GM12892 (cell line): ENCODE measurements at regions not wholly inside any gene's neighbourhood (a gene's known extent, or its start where the extent isn't known, plus 50 kb on each side); places are given as distances from the start of the nearest gene placed in this dataset.
"Not testable (repeated sequence)": the region's sequence is repeated elsewhere in the genome, so short reads cannot be mapped to it uniquely, and the experiment has no call there.

Experiments
- DNase-seq: peaks from one replicate; pipeline ENCODE4 v3.0.0; 2011; ENCODE audit not compliant: insufficient read length
- FAIRE-seq: peaks from 2 replicates; lab custom pipeline; 2011; peaks lifted over from hg19 to GRCh38; lab: Jason Lieb, UNC
- POLR2A ChIP-seq: IDR thresholded peaks from 2 replicates; pipeline ENCODE4 v1.6.1; 2011; ENCODE audit warnings: low read depth, low read length, control low read depth
- POLR2AphosphoS5 ChIP-seq: IDR thresholded peaks from 2 replicates; pipeline ENCODE4 v1.6.1; 2011; ENCODE audit warnings: low read depth, low read length, control low read depth
- TAF1 ChIP-seq: IDR thresholded peaks from 2 replicates; pipeline ENCODE4 v1.6.1; 2011; ENCODE audit warnings: low read depth, mild to moderate bottlenecking, control low read depth, low read length, borderline replicate concordance

GRCh38 chr16:79380995-79381602 lies 219.4 kb downstream of the MAF start:
- TF ChIP-seq POLR2A: no peak
- TF ChIP-seq TAF1: no peak
- no peak for TF ChIP-seq POLR2AphosphoS5
- no peak for FAIRE-seq
- no peak for DNase-seq

DNA sequence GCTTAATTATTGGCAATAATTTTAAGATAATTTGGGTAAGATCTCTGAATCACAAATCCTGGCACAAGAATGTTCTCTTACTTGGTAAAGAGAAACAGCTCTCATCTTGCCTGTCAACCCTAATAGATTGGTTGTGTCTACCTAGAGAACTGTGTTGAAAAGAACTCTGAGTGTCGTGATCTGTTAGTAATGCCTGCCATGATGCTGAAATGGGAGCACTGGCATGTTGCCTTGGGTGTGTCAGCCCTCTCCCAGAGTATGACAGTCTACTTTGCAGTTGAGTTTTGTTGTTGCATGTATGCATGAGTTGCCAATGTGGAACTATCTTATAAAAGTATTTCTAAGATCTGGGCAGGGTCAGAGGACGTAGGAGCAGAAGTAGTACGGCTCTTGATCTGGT lies 221.4 kb downstream of the MAF start:
- DNase-seq (no peak), FAIRE-seq (no peak)
- TF ChIP-seq POLR2A (no peak), TAF1 (no peak), POLR2AphosphoS5 (no peak)

DNA sequence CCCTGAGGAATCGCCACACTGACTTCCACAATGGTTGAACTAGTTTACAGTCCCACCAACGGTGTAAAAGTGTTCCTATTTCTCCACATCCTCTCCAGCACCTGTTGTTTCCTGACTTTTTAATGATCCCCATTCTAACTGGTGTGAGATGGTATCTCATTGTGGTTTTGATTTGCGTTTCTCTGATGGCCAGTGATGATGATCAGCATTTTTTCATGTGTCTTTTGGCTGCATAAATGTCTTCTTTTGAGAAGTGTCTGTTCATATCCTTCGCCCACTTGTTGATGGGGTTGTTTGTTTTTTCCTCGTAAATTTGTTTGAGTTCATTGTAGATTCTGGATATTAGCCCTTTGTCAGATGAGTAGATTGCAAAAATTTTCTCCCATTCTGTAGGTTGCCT lies 223.5 kb downstream of the MAF start:
- DNase-seq, FAIRE-seq: not testable (repeated sequence)

- DNase-seq (no peak), FAIRE-seq (no peak)
- TF ChIP-seq TAF1 (no peak), POLR2AphosphoS5 (no peak), POLR2A (no peak)
These were observed 225.2 kb downstream of the MAF start for GRCh38 chr16:79375351-79375750.

- DNase-seq: no peak
- TF ChIP-seq POLR2A: no peak
- no peak for TF ChIP-seq TAF1
- no peak for TF ChIP-seq POLR2AphosphoS5
- no peak for FAIRE-seq
These were observed 227.9 kb downstream of the MAF start for GRCh38 chr16:79372503-79373184.

DNA sequence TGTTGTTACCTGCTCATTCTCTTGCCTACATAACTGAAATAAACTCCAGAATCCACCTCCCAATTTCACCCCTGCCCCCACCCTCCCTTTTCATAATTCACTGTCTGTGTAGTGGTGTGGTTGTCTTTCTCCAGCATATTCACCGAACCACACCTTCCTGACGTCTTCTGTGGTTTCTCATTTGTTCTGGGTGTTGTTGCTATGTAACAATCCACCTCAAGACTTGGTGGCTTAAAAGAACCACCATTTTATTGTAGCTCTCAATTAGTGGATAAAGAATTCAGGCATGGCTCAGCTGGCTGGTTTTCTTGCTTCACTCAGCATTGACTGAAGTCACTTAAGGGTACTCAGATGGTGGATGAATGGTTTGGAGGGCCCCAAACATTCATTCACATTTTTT lies 229.8 kb downstream of the MAF start:
- TF ChIP-seq POLR2AphosphoS5: no peak
- no peak for DNase-seq
- FAIRE-seq: no peak

GRCh38 chr16:79369796-79370195 lies 230.7 kb downstream of the MAF start:
- FAIRE-seq: no peak
- no peak for DNase-seq
- TF ChIP-seq POLR2A: no peak
- no peak for TF ChIP-seq TAF1
- TF ChIP-seq POLR2AphosphoS5: no peak

GRCh38 chr16:79367822-79368221 lies 232.7 kb downstream of the MAF start:
- TF ChIP-seq POLR2A: no peak
- TF ChIP-seq POLR2AphosphoS5: no peak
- no peak for TF ChIP-seq TAF1
- no peak for DNase-seq
- no peak for FAIRE-seq

DNA sequence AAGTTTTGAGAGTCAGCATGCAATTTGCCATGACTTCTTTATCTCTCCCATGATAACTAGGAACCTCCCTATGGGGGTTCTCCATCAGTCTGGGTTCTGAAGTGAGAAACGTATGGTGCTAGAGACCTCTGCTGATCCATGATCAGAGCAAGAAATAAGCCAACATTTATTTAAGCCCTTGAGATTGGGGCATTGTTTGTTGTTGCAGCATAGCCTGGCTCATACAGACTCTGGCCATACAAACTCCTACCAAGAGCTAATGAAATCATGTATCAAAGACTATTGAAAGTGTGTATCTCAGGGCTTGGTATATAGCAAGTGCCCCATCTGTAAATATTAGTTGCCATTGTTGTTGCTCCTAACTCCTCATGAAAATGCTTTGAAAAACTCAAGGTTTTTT lies 233.9 kb downstream of the MAF start:
- DNase-seq (no peak), FAIRE-seq (no peak)
- no peak for TF ChIP-seq TAF1

GRCh38 chr16:79365702-79366101 lies 234.8 kb downstream of the MAF start:
- TF ChIP-seq POLR2AphosphoS5 (no peak), POLR2A (no peak), TAF1 (no peak)
- FAIRE-seq: no peak

GRCh38 chr16:79363484-79363883 lies 237.1 kb downstream of the MAF start:
- TF ChIP-seq TAF1: no peak
- TF ChIP-seq POLR2A: no peak
- no peak for DNase-seq
- no peak for FAIRE-seq

More at GRCh38 chr16:79365702-79366101, 234.8 kb downstream of the MAF start:
- DNase-seq: no peak

DNA sequence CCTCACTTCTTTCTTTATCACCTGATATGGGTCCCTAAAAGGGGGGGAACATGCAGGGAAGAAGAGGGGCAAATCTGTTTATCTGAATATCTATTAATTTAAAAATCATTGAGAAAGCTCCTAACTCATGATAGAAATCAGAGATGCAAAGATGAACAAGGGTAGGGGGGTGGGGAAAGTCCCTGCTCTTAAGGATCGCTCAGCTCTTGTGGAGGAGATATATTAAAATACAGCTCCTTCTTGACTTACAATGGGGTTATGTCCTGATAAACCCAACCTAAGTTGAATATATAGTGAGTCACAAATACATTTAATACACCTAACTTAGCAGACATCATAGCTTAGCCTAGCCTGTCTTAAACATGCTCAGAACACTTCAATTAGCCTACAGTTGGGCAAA lies 237.5 kb downstream of the MAF start:
- TF ChIP-seq TAF1 (no peak), POLR2A (no peak), POLR2AphosphoS5 (no peak)
- FAIRE-seq (no peak), DNase-seq (no peak)
